ENCODE measurements at regions not wholly inside any gene's neighbourhood (a gene's known extent, or its start where the extent isn't known, plus 50 kb on each side); places are given as distances from the start of the nearest gene placed in this dataset.

DNA sequence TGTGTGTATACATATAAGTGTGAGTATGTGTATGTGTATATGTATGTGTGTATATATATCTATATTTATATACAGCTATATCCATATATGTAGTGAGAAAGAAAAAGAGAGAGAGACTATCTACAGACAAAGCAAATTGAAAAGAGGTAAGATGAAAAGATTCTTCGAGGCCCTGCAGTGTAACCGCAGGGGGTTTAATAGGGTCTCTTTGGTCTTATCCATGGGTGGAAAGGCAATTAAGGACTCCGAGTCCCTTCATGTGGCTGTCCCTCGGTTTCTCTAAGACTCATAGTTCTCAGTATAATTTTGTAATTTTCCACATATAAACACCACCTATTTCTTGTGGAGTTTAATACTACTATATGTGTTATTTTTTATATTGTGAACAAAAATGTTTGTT is 50.6 kb upstream of the JAZF1 start:
- DNase-seq (ENCODE audit: low read depth) = no peak

DNA sequence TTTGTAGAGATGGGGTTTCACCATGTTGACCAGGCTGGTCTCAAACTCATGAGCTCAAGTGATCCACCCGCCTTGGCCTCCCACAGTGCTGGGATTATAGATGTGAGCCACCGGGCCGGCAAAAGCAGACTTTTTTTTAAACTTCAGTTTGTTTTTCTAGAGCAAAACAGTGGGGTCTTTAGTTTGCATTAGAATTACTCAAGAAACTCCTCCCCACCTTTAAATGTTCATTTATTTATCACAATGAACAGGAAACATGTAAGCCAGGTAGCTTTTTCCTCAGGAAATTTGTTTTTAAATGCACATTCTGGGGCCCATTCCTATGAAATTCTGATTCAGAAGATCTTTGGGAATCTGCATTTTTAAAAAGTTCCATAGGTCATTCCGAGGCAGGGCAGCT is 56.0 kb upstream of the JAZF1 start:
- DNase-seq (ENCODE audit: low read depth) = no peak

DNA sequence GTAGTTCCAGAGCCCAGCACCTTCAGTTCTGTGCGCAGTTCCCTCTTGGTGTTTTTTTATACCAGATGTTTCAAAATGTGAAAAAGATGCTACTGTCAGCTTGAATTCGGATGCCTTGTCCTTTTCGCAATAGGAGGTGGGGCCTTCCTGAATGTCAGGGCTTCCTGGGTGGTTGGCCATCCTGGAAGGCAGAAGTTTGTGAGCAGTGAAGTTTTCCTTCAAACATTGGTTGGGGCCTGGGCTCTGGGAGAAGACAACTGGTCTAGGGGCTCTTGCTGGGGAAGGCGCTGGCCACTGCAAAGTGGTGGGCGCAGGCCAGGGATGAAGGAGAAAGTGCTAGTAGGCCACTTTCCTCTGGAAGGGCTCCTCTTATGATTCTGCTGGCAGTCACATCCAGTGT is 56.8 kb upstream of the JAZF1 start:
- DNase-seq (ENCODE audit: low read depth) = no peak

DNA sequence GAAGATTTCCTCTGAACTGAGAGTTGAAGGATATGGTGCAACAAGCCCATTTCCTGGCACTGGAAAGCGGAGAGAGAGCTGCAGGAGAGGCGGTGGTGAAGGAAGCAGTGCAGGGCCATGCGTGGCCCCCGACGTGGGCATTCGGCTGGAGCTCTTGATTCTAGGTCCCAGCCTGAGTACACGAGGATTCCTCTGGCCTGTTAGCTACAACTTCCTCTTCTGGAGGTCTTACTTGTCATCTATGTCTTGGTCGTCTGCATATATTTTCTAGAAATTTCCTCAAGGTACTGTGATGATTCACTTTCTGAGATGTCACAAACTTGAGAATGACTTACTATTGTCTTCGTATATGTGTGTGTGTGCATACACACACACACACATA is 59.2 kb upstream of the JAZF1 start:
- no peak for DNase-seq (ENCODE audit: low read depth)

DNA sequence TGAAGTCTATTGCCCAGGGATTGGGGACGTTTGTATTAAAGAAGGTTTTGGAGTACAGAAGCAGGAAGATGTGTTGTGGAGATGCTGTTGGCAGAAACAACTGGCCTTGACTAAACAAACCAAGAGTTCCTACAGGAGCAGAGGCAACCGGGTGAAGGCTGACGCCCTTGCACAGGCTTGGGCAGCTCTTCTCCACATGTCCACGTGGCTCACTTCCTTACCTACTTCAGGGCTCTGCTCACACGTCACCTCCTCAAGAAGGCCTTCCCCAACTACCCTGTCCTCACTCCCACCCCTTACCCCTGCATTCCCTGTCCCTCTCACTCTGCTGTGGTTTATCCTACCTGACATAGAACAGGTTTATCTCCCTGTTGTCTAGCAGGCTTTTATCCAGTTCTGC is 59.9 kb upstream of the JAZF1 start:
- DNase-seq (ENCODE audit: low read depth) = no peak

DNA sequence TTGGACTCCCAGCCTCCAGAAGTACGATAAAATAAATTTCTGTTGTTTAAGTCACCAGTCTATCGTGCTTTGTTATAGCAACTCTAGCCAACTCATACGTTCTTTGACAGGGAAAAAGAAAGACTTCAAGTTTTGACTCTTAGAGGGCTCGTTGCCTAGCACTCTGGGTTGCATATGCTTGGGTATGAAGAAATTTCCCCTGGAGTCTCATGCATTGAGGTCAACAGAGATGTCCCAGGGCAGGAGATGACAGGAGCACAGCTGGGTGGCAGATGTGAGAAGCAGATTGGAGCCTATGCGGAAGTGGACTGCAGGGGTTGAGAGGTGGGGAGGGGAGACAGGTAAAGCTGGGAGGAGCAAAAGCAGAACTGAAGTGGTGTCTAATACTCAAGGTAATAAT is 63.3 kb upstream of the JAZF1 start:
- DNase-seq (ENCODE audit: low read depth) = no peak

DNA sequence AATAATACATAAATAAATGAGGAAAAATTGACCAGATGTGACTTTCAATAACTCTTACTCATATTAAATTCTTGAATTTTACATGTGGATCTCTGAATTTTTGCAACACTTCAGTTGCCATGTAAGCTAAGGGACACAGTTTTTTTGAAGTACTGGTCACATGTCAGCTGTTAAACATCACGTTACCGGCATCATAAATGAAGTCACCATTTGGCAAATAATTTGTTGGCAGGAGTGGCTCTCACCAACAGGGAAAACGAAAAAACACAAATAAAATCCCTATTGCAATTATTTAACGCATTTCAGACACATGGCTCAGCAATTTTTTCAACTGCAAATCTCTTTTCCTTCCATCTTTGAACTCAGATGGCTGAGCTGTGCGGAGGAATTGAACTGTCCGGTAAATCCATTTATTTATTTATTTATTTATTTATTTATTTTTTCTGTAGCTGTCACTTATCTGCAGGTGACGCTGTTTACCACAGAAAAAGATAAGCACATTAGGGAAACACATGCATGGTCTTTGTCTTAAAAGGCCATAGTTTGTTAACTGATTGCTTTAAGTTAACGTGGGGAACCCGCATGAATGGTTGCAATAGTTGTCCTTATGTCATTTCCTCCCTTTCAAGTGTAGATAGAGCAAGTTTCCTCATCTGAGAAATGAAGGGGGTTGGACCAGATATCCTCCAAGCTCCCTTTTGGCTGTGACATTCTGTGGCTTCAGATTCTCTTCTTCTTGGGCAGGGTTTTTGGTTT is 64.7 kb upstream of the JAZF1 start:
- no peak for DNase-seq (ENCODE audit: low read depth)

DNA sequence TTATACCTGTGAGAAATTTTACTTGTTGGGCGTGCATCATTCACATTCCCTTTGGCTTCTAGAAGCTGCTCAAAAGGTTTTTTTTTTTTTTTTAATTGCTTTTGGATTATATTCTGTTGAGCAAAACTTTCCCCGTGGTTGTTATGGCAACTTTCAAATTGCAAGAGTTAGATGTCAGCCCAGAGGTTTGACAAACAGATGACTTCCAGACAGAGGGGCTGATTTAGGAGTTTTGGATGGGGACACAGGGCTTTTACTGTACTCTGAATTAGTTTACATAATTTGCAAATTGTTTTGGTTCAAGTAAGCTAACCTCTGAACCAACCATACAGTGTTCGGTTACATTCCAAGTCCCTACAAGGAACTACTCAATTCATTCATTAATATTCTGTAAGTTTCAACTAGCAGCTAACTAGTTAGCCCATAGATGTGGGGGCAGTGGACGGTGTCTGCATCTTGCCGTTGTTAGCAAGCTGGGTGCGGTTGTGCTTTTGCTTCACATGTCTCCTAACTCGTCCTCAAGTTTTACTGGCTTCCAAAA is 66.4 kb upstream of the JAZF1 start:
- DNase-seq (ENCODE audit: low read depth) = no peak

DNA sequence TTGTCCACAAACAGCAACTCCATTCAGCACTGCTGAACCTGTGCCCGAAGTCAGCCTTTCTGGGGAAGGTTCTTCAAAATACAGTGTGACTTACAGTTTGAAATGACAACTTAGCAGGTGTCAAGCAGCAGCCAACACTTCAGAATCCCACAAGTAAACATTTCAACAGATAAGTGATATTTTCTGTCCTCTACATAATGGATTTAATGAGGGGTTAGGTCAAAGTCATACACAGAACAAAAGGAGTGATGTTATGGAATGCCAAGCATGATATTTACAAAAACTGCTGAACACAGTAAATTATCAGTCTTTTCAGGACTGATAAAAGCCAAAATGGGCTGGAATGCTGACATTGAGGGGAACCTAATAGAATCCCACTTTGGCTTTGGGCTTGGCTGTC is 77.6 kb upstream of the JAZF1 start:
- no peak for DNase-seq (ENCODE audit: low read depth)

DNA sequence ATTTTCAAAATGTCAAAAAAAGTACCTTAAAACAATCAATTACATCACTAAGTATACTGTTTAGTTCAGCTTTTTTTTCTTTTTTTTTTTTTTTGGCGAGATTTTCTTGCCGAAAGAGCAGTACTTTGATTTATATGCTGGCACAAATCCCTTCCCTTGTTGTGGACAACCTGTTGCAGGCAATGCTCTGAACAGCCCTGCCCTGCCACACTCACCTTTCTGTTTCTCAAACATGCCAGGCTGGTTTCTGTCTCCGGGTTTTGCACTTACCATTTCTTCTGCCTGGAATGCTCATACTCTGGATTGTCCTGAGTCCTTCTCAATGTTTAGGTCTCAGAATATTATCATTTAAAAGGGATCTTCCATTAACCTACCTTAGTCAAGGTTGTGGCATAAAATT is 80.4 kb upstream of the JAZF1 start:
- DNase-seq (ENCODE audit: low read depth) = no peak

DNA sequence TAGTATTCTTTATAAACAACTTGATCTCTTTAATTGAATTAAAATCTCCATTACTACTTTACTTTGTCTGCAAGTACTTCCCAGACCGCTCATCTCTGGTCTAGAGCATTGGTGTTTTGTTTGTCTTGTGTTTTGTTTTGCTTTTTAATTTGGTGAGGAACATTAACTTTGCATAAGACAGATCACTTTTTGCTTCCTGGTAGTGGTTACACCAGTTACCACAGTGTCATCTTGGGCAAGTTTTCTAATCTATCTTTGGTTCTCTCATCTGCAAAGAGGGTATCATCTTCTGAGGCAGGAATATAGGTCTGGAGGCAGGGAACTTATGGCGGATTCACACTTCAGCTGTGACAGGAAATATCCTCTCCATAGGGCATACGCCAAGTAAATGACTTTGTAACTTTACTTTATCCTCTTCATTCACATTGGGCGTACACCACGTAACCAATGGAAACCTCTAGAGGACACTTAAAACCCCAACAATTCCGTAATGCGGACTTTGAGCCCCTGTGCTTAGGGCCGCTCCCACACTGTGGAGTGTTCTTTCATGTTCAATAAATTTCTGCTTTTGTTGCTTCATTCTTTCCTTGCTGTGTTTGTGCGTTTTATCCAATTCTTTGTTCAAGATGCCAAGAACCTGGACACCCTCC is 83.2 kb upstream of the JAZF1 start:
- DNase-seq (ENCODE audit: low read depth) = no peak

DNA sequence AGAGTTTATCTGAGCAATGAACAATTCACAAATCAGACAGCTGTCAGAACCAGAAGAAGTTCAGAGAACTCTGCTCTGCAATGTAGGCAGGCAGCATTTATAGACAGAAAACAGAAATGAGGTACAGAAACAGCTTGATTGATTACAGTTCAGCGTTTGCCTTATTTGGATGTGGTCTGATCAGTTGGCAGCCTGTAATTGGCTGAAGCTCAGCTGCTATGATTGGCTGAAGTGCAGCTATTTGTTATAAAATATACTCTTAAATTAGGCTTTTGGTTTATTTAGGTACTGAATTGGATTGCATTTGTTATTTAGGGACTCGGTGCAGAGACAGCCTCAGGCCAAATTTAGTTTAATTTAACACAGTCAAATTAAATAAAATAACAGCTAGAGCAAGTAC is 85.8 kb upstream of the JAZF1 start:
- DNase-seq (ENCODE audit: low read depth) = no peak

DNA sequence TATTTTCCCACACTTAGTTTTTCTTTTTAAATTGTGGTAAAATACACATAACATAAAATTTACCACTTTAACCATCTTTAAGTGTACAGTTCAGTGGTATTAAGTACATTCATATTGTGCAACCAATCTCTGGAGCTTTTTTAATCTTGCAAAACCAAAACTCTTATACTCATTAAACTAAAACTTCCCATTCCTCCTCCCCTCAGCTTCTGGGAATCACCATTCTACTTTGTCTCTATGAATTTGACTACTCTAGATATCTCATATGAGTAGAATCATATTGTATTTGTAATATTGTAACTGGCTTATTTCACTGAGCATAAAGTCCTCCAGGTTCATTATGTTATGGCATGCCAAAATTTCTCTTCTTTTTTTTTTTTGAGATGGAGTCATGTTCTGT is 86.4 kb upstream of the JAZF1 start:
- no peak for DNase-seq (ENCODE audit: low read depth)

DNA sequence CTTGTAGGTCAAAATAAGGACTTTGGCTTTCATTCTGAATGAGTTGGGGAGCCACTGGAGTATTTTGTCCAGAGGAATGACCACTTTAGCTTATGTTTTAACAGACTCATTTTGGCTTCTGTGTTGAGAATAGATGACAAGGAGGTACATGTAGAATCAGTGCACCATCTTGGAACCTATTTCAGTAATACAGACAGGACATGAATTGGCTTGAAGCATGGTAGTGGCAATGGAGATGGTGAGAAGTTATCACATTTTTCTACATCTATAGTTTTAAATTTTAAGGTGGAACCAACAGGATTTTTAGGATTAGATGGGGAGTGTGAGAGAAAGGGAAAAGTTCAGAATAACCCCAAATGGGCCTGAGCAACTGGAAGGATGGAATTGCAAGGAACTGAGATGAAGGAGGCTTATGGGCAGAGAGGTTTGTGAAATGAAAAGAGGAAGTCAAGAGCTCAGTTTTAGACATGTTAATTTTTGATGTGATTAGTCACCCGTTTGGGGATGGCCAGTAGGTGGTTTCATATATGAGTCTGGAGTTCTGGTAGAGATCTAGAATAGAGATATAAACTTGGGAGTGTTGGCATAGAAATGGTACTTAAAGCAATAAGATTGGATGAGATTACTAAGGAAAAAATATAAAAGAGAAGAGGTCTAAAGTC is 89.2 kb upstream of the JAZF1 start:
- no peak for DNase-seq (ENCODE audit: low read depth)

DNA sequence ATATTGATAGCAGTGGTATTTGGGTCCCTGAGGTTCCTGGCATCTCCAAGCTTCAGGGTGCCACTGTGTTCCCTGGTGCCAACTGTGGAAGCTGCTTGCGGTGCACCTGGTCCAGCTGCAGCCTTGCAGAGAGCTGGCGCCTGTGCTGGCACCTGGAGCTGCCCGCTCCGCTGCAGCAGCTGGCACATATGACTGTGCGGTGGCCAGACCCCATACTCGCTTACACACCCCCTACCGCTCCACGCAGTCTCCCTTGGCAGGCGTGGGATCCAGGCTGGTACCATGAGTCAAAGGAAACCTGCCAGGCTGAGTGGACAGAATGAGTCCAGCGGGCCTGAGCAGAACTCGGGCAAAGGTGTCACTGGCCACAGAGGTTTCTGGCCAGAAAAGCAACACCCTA is 89.9 kb upstream of the JAZF1 start:
- DNase-seq (ENCODE audit: low read depth) = no peak

DNA sequence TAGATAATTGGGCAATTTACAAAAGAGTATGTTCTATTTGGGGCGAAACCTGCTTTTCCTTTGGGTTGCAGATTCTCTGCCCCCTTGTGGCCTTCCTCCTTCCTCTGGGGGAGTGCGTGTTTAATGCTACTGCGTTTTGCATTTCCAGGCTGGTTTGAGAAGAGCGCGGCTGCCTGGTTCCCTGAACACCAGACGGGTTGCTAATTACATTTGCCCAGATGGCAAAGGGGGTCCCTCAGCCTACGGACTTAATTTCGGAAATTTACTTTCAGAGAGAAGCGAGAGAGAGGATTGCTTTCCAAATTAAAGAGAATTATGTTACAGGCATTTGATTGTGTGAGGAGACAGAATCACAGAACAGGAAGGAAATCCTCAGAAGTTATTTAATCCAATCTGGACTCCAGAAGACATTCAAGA is 91.9 kb upstream of the JAZF1 start:
- peak; percentile 19 for DNase-seq (ENCODE audit: low read depth)

DNA sequence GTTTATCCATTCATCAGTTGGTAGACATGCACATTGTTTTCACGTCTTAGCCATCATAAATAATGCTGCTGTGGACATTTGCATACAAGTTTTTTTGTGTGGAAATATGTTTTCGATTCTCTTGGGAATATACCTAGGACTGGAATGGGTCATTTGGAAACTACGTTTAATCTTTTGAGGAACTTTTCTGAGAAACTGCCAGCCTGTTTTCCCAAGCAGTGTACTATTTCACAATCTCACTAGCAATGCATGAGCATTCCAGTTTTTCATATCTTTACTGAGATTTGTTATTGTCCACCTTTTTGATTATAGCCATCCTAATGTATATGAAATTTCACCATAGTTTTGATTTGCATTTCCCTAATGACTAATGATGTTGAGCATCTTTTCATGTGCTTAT is 95.7 kb upstream of the JAZF1 start:
- no peak for DNase-seq (ENCODE audit: low read depth)

DNA sequence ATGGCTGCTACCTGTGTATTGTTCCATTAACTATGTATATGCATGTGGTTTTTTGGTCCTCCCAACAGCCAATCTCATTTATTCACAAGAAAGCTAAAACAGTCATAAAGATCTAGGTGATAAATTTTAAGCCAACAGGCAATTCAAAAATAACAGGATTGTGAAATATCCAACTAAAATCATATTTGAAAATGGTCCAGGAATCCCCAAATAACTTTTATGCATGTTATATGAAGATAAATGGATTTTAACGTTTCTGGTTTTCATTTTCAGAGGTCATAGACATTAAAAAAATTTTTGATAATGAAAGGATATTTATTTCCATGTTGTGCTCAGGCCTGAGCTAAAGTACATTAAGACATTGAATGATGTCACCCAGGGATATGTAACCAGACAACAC is 96.8 kb upstream of the JAZF1 start:
- DNase-seq (ENCODE audit: low read depth) = no peak

DNA sequence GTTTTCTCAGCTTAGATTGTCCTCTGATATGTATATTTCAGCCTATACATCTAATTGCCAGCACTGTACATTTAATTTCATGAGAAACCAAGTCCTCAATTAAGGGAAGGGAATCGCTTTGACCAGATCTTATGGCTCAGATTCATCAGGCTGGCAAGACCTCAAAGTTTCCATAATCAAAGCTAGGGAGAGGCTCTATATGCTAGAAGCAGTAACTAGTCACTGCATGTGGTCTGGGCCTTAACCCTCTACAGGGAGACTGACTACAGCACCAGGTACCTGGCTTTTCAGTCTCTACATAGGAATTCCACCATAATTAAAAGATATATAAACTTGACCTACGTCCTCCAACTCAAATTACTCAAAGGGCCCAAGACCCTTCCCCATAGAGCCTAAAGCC is 97.4 kb upstream of the JAZF1 start:
- no peak for DNase-seq (ENCODE audit: low read depth)

DNA sequence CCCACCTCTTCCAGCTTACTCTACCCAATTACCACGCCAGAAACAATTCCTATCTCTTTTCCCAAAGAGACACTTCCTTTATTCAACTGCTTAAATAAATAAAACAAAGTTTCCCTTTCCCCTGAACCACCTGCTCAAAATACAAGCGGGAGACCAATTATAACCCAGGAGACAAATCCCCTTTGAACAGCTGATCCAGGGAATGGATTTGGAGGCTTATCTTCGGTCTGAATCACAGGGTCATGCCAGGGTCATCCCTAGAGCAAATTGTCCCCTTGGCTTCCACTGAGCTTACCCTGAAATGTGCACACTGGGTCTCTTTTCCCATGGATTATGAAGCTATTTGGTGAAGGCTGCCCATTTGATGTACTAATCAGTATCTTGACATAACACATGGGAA is 99.9 kb upstream of the JAZF1 start:
- DNase-seq (ENCODE audit: low read depth) = no peak

DNA sequence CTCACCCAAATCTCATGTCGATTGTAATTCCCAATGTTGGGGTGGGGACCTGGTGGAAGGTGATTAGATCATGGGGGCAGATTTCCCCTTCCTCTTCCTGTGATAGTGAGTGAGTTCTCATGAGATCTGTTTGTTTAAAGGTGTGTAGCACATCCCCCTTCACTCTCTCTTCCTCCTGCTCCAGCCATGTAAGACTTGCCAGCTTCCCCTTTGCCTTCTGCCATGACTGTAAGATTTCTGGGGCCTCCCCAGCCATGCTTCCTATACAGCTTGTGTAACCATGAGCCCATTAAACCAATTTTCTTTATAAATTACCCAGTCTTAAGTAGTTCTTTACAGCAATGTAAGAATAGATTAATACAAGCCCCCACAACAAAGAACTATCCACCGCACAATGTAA is 109.9 kb upstream of the JAZF1 start:
- no peak for DNase-seq (ENCODE audit: low read depth)

DNA sequence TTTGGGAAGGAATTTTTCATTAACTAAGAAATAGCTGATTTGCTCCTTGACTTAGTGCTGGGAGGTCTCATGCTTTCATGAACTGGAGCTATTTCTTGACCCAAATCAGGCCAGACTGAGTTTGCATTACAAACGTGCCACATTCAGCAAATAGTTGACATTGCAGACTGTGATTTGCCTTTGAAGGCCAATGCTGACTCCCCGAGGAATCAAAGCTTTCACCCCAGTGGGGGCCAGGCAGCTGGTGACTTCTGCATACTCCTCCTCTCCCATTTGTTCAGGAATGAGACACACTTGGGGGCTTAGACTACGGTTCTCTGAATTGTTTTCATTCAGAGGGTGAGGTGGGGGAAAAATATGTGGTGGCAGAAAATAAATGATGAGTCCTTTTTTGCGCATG is 111.0 kb upstream of the JAZF1 start:
- DNase-seq (ENCODE audit: low read depth) = no peak

DNA sequence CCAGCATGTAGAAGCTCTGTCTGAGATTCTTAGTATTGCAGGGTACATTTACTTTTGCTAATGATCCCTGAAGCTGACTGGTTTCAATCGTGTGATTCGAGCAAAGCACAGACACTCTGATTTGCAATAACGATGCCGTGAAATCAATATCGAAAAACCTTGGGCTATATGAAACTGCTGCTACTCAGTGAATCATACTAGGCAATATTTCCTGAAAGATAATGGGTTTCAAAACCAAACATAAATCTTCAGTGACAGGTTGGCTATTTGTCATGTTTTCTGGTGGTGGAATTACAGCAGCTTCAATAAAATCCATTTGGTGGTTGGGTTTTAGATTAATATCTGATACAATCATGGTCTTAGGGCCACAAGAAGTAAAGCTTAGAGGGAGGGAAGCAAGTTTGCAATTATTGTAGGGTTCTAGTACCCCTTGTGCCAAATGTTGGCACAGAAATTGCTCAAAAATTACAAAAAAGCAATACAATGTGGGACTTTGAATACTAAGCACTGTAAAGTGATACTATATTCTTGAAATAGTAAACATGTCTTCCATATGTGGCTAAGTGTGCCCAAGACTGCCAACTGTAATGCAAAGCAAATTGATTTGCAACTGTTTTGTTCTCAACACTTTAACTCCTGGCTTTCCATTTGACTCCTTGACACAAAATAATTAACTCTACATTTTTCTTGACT is 112.4 kb upstream of the JAZF1 start:
- no peak for DNase-seq (ENCODE audit: low read depth)
